Mesothelial cell of epicardium (in vitro differentiated cells): ENCODE measurements at regions not wholly inside any gene's neighbourhood (a gene's known extent, or its start where the extent isn't known, plus 50 kb on each side); places are given as distances from the start of the nearest gene placed in this dataset.
"Not testable (repeated sequence)": the region's sequence is repeated elsewhere in the genome, so short reads cannot be mapped to it uniquely, and the experiment has no call there.

Experiments used
- DNase-seq, 2 experiments: peaks; one replicate each; pipeline ENCODE4 v3.0.0; 2021; ENCODE audit warnings: low spot score in 2 of 2; ENCODE audit not compliant: unreplicated experiment in 2 of 2
- H3K27ac Mint-ChIP-seq: 2 replicates; pipeline ENCODE4 v1.8.0; 2021; ENCODE audit warnings: mixed read lengths
- H3K27me3 Mint-ChIP-seq: 2 replicates; pipeline ENCODE4 v1.8.0; 2021; ENCODE audit warnings: low read depth, mixed read lengths
- H3K36me3 Mint-ChIP-seq: 2 replicates; pipeline ENCODE4 v1.8.0; 2021; ENCODE audit warnings: mixed read lengths
- H3K4me1 Mint-ChIP-seq: 2 replicates; pipeline ENCODE4 v1.8.0; 2021; ENCODE audit warnings: mixed read lengths
- H3K4me3 Mint-ChIP-seq: 2 replicates; pipeline ENCODE4 v1.8.0; 2021; ENCODE audit warnings: mild to moderate bottlenecking, moderate library complexity, mixed read lengths
- H3K9me3 Mint-ChIP-seq: 2 replicates; pipeline ENCODE4 v1.8.0; 2021; ENCODE audit warnings: mixed read lengths
- CTCF ChIP-seq: fragments of 200-600 bp; sonication (generic); IDR thresholded peaks from one replicate; pipeline ENCODE4 v1.5.0; 2021; ENCODE audit warnings: antibody characterized with exemption; ENCODE audit not compliant: unreplicated experiment

GRCh38 chr4:57190601-57191481 lies 80.7 kb upstream of the IGFBP7 start:
- Mint-ChIP-seq H3K27ac (peak overlapping the region; percentile 19), H3K4me3 (no peak overlapping the region), H3K36me3 (peaks cover 3% of the 10 kb centered on the region), H3K9me3 (peaks cover 3% of the 10 kb centered on the region), H3K27me3 (no peaks in the 10 kb centered on the region), H3K4me1 (peaks cover 39% of the 10 kb centered on the region)
- peak in 1 of 2 experiments; percentile 48 for DNase-seq
- peak; percentile 51 for TF ChIP-seq CTCF

GRCh38 chr4:57187246-57187645 lies 77.1 kb upstream of the IGFBP7 start:
- Mint-ChIP-seq H3K36me3 (no peaks in the 10 kb centered on the region), H3K4me1 (peaks cover 24% of the 10 kb centered on the region), H3K4me3 (no peak overlapping the region), H3K27me3 (no peaks in the 10 kb centered on the region), H3K27ac (no peak overlapping the region), H3K9me3 (no peaks in the 10 kb centered on the region)
- DNase-seq: no peak
- no peak for TF ChIP-seq CTCF

GRCh38 chr4:57184378-57185029 lies 74.3 kb upstream of the IGFBP7 start:
- TF ChIP-seq CTCF: no peak
- Mint-ChIP-seq H3K4me1 (peaks cover 2% of the 10 kb centered on the region), H3K27me3 (no peaks in the 10 kb centered on the region)

GRCh38 chr4:57182132-57182874 lies 72.1 kb upstream of the IGFBP7 start:
- TF ChIP-seq CTCF: no peak
- Mint-ChIP-seq H3K36me3 (no peaks in the 10 kb centered on the region), H3K27me3 (no peaks in the 10 kb centered on the region), H3K4me1 (peaks cover 2% of the 10 kb centered on the region), H3K9me3 (no peaks in the 10 kb centered on the region), H3K4me3 (no peak overlapping the region), H3K27ac (no peak overlapping the region)
- no peak for DNase-seq

More at GRCh38 chr4:57184378-57185029, 74.3 kb upstream of the IGFBP7 start:
- Mint-ChIP-seq H3K36me3 (no peaks in the 10 kb centered on the region), H3K9me3 (no peaks in the 10 kb centered on the region), H3K4me3 (no peak overlapping the region), H3K27ac (no peak overlapping the region)
- no peak for DNase-seq

- H3K4me1 Mint-ChIP-seq, DNase-seq, H3K36me3 Mint-ChIP-seq, H3K27me3 Mint-ChIP-seq, H3K27ac Mint-ChIP-seq, H3K9me3 Mint-ChIP-seq, H3K4me3 Mint-ChIP-seq: not testable (repeated sequence)
Observed at GRCh38 chr4:57173136-57173535, 63.0 kb upstream of the IGFBP7 start.
